ENCODE measurements at regions not wholly inside any gene's neighbourhood (a gene's known extent, or its start where the extent isn't known, plus 50 kb on each side); places are given as distances from the start of the nearest gene placed in this dataset.

GRCh38 chr1:228917342-228917741 is 182.1 kb downstream of the RHOU start:
- no peak for TF ChIP-seq CTCF (CRISPR knock-in tag; IDR thresholded peaks at IDR 0.05)
- no peak for TF ChIP-seq GZF1 (CRISPR knock-in tag; IDR thresholded peaks at IDR 0.05)
- no peak for TF ChIP-seq LCORL (IDR thresholded peaks at IDR 0.05)
- TF ChIP-seq LCORL (CRISPR knock-in tag; IDR thresholded peaks at IDR 0.05) = no peak
- TF ChIP-seq ZNF251 (CRISPR knock-in tag; IDR thresholded peaks at IDR 0.05) = no peak
- no peak for TF ChIP-seq REST (IDR thresholded peaks at IDR 0.05; ENCODE audit: borderline replicate concordance in 1 of 2, low read depth in 1 of 2, low read length in 2 of 2)
- no peak for TF ChIP-seq ZNF605 (CRISPR knock-in tag; IDR thresholded peaks at IDR 0.05)
- no peak for TF ChIP-seq FOSL1 (CRISPR knock-in tag; IDR thresholded peaks at IDR 0.05; ENCODE audit: borderline replicate concordance)

All from HepG2 (cell line).